ENCODE measurements at regions not wholly inside any gene's neighbourhood (a gene's known extent, or its start where the extent isn't known, plus 50 kb on each side); places are given as distances from the start of the nearest gene placed in this dataset.

DNA sequence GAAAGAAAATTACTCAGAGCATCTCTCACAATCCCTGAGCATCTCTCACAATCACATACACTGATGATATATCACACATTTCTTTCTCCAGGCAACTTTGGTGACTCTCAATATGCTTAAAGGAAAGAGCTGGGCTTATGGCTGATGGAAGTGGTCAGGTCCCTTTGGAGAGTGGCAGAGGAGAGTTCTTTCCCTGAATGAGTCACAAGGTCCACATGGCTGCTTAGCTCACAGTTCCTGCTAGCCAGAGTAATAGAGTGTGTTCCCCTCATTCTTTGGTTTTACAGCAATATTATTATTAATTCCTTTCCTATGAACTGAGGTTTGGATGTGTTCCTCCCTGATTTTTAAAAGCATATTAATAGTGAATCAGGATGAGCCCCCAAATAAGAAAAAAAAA is 287.4 kb downstream of the C7orf25 start:
- no peak overlapping the region for H3K23ac ChIP-seq (ENCODE audit: insufficient read length, low read depth, low read length)
- H4K20me1 ChIP-seq (ENCODE audit: control insufficient read depth, insufficient read depth, insufficient read length): no peaks in the 10 kb centered on the region
- H3K79me2 ChIP-seq (ENCODE audit: insufficient read depth, low read length): no peaks in the 10 kb centered on the region
- H4K91ac ChIP-seq (ENCODE audit: insufficient read length, low read depth, low read length): no peak overlapping the region
- H3T11ph ChIP-seq (ENCODE audit: low read length): no peak overlapping the region
- H2AFZ ChIP-seq (ENCODE audit: low read length): no peak overlapping the region
- H3K56ac ChIP-seq (ENCODE audit: insufficient read length, low read depth, low read length): no peak overlapping the region
- no peaks in the 10 kb centered on the region for H3K79me1 ChIP-seq (ENCODE audit: insufficient read depth, low read depth, low read length, poor library complexity, severe bottlenecking)
- TF ChIP-seq, protein P1, sequence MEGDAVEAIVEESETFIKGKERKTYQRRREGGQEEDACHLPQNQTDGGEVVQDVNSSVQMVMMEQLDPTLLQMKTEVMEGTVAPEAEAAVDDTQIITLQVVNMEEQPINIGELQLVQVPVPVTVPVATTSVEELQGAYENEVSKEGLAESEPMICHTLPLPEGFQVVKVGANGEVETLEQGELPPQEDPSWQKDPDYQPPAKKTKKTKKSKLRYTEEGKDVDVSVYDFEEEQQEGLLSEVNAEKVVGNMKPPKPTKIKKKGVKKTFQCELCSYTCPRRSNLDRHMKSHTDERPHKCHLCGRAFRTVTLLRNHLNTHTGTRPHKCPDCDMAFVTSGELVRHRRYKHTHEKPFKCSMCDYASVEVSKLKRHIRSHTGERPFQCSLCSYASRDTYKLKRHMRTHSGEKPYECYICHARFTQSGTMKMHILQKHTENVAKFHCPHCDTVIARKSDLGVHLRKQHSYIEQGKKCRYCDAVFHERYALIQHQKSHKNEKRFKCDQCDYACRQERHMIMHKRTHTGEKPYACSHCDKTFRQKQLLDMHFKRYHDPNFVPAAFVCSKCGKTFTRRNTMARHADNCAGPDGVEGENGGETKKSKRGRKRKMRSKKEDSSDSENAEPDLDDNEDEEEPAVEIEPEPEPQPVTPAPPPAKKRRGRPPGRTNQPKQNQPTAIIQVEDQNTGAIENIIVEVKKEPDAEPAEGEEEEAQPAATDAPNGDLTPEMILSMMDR (conservative IDR thresholded peaks at IDR 0.05): no peak
- H3K18ac ChIP-seq (ENCODE audit: insufficient read length, low read depth, low read length): no peak overlapping the region
- no peak overlapping the region for H4K5ac ChIP-seq (ENCODE audit: insufficient read length, low read depth, low read length)
- no peak overlapping the region for H3K9ac ChIP-seq (ENCODE audit: extremely low read depth, insufficient read length, low read length)
- no peak overlapping the region for H2BK5ac ChIP-seq (ENCODE audit: insufficient read length, low read length)
- no peak overlapping the region for H3K4me2 ChIP-seq (ENCODE audit: insufficient read depth, insufficient read length, low read length)
- H3K9me3 ChIP-seq (ENCODE audit: control insufficient read depth, low read depth, low read length): no peaks in the 10 kb centered on the region
- no peaks in the 10 kb centered on the region for H3K36me3 Mint-ChIP-seq (ENCODE audit: insufficient read depth in 1 of 3, low read depth in 3 of 3)
- no peak overlapping the region for H3K4me3 Mint-ChIP-seq
- no peak overlapping the region for H2AK5ac ChIP-seq (ENCODE audit: insufficient read length, low read length)
- H4K8ac ChIP-seq (replicated peaks; ENCODE audit: insufficient read length, low read depth, low read length): no peak overlapping the region
- H3K14ac ChIP-seq (ENCODE audit: insufficient read depth, low read length): no peak overlapping the region
- H3K27me3 ChIP-seq (ENCODE audit: insufficient read depth, low read length): no peaks in the 10 kb centered on the region
- no peaks in the 10 kb centered on the region for H3K4me1 ChIP-seq (ENCODE audit: insufficient read depth, low read length)
- no peaks in the 10 kb centered on the region for H3K27me3 Mint-ChIP-seq (ENCODE audit: low read depth)
- H3K27ac ChIP-seq (ENCODE audit: insufficient read length, low read depth, low read length): no peak overlapping the region
- no peak for DNase-seq
- no peak overlapping the region for H2BK12ac ChIP-seq (ENCODE audit: insufficient read length, low read depth, low read length)
- H3K27ac Mint-ChIP-seq: no peak overlapping the region
- no peaks in the 10 kb centered on the region for H3K23me2 ChIP-seq (ENCODE audit: insufficient read length, low read depth, low read length, poor library complexity, severe bottlenecking)
- H2BK20ac ChIP-seq (ENCODE audit: low read depth, low read length, poor library complexity, severe bottlenecking): no peak overlapping the region
- H2BK15ac ChIP-seq (ENCODE audit: low read depth, low read length): no peak overlapping the region
- no peaks in the 10 kb centered on the region for H3K9me3 Mint-ChIP-seq
- H2BK120ac ChIP-seq (ENCODE audit: low read depth, low read length, poor library complexity, severe bottlenecking): no peak overlapping the region
- H3K4ac ChIP-seq (ENCODE audit: low read depth, low read length): no peak overlapping the region
- H3K4me1 Mint-ChIP-seq: peaks cover 0 to 4% of the 10 kb centered on the region in 2 experiments; a peak in 1 of 4 replicates
